Testis (tissue), 2 donors: ENCODE measurements at regions not wholly inside any gene's neighbourhood (a gene's known extent, or its start where the extent isn't known, plus 50 kb on each side); places are given as distances from the start of the nearest gene placed in this dataset.

Experiments
- DNase-seq: peaks from one replicate; pipeline ENCODE4 v3.0.0-alpha.2; 2019
- H3K27ac ChIP-seq, 2 donors: fragments of 200-600 bp; sonication (generic); one replicate each; pipeline ENCODE4 v1.5.1; 2019
- H3K27me3 ChIP-seq: fragments of 200-600 bp; sonication (generic); one replicate; pipeline ENCODE4 v1.5.1; 2019
- H3K36me3 ChIP-seq: fragments of 200-600 bp; sonication (generic); one replicate; pipeline ENCODE4 v1.5.1; 2017; ENCODE audit warnings: low read depth; ENCODE audit errors: missing control alignments
- H3K4me1 ChIP-seq: fragments of 200-600 bp; sonication (generic); one replicate; pipeline ENCODE4 v1.5.1; 2019
- H3K4me3 ChIP-seq, 2 donors: fragments of 200-600 bp; sonication (generic); one replicate each; pipeline ENCODE4 v1.5.1; 2017 to 2019
- H3K9me3 ChIP-seq: fragments of 200-600 bp; sonication (generic); one replicate; pipeline ENCODE4 v1.5.1; 2017
- CTCF ChIP-seq, 3 experiments: fragments of 450-650 bp in 2 of 3; fragments of 200-600 bp in 1 of 3; sonication (generic) in 1 of 3; IDR thresholded peaks; one replicate each; pipeline ENCODE4 v1.5.1; 2016 to 2019; ENCODE audit warnings: antibody characterized with exemption in 3 of 3, mild to moderate bottlenecking in 2 of 3, moderate library complexity in 1 of 3
- POLR2A ChIP-seq: fragments of 450-650 bp; IDR thresholded peaks from one replicate; pipeline ENCODE4 v1.6.1; 2017; ENCODE audit warnings: antibody characterized with exemption, mild to moderate bottlenecking, moderate library complexity
- WGBS, 2 donors: methylation state at CpG; one replicate each; pipeline ENCODE4 v1.1.5; 2018; 5-methylcytosine and 5-hydroxymethylcytosine counted together
- intact Hi-C: fragments of 100-400 bp; cut with DNase I; formaldehyde crosslinking; loops from one replicate; pipeline ENCODE4 v1.15.1; 2023; ENCODE audit warnings: low total_unique reads

GRCh38 chr2:54370405-54371104 lies 85.6 kb upstream of the SPTBN1 start:
- intact Hi-C loops = no loop called here
- DNase-seq = no peak
- H3K36me3 ChIP-seq = no peaks in the 10 kb centered on the region
- TF ChIP-seq CTCF (IDR thresholded peaks at IDR 0.05) (no peak), POLR2A (no peak)
- no peak overlapping the region for H3K4me3 ChIP-seq
- no peaks in the 10 kb centered on the region for H3K9me3 ChIP-seq
- H3K27ac ChIP-seq = peak overlapping the region in 1 of 2 donors; percentile 8
- peaks cover 20% of the 10 kb centered on the region for H3K4me1 ChIP-seq
- WGBS, 2 donors = 60 to 61% methylated on average over 7 of the region's 7 CpGs
- no peaks in the 10 kb centered on the region for H3K27me3 ChIP-seq

- H3K27me3 ChIP-seq = no peaks in the 10 kb centered on the region
- TF ChIP-seq CTCF (IDR thresholded peaks at IDR 0.05) (no peak), POLR2A (no peak)
- intact Hi-C loops = no loop called here
- H3K27ac ChIP-seq = peak overlapping the region in 1 of 2 donors; percentile 21
- no peak for DNase-seq
- WGBS, 2 donors = 54 to 57% methylated on average over 6 to 7 of the region's 7 CpGs
- H3K4me3 ChIP-seq = no peak overlapping the region
- H3K9me3 ChIP-seq = no peaks in the 10 kb centered on the region
- H3K36me3 ChIP-seq = no peaks in the 10 kb centered on the region
- peaks cover 21% of the 10 kb centered on the region for H3K4me1 ChIP-seq
Measured at GRCh38 chr2:54371460-54372065, 84.6 kb upstream of the SPTBN1 start.

- intact Hi-C loops = no loop called here
Measured at GRCh38 chr2:54372361-54372760, 83.8 kb upstream of the SPTBN1 start.

GRCh38 chr2:54373855-54374254 lies 82.3 kb upstream of the SPTBN1 start:
- Histone ChIP-seq H3K27me3 (no peaks in the 10 kb centered on the region), H3K9me3 (no peaks in the 10 kb centered on the region), H3K4me1 (peaks cover 21% of the 10 kb centered on the region), H3K27ac (no peak overlapping the region), H3K36me3 (no peaks in the 10 kb centered on the region), H3K4me3 (no peak overlapping the region)
- 83 to 94% methylated on average over 3 of the region's 3 CpGs for WGBS, 2 donors
- intact Hi-C loops = no loop called here
- no peak for TF ChIP-seq POLR2A
- TF ChIP-seq CTCF (IDR thresholded peaks at IDR 0.05) = no peak
- no peak for DNase-seq

More at GRCh38 chr2:54372361-54372760, 83.8 kb upstream of the SPTBN1 start:
- Histone ChIP-seq H3K9me3 (no peaks in the 10 kb centered on the region), H3K4me3 (no peak overlapping the region), H3K4me1 (peaks cover 21% of the 10 kb centered on the region), H3K27me3 (no peaks in the 10 kb centered on the region), H3K27ac (no peak overlapping the region), H3K36me3 (no peaks in the 10 kb centered on the region)
- WGBS, 2 donors = 79 to 89% methylated on average over 4 of the region's 4 CpGs
- no peak for TF ChIP-seq CTCF (IDR thresholded peaks at IDR 0.05)
- TF ChIP-seq POLR2A = no peak
- no peak for DNase-seq
